GM12892 (cell line): ENCODE measurements at regions not wholly inside any gene's neighbourhood (a gene's known extent, or its start where the extent isn't known, plus 50 kb on each side); places are given as distances from the start of the nearest gene placed in this dataset.

Source experiments
- POLR2A ChIP-seq: IDR thresholded peaks from 2 replicates; pipeline ENCODE4 v1.6.1; 2011; ENCODE audit warnings: low read depth, low read length, control low read depth
- POLR2AphosphoS5 ChIP-seq: IDR thresholded peaks from 2 replicates; pipeline ENCODE4 v1.6.1; 2011; ENCODE audit warnings: low read depth, low read length, control low read depth
- TAF1 ChIP-seq: IDR thresholded peaks from 2 replicates; pipeline ENCODE4 v1.6.1; 2011; ENCODE audit warnings: low read depth, mild to moderate bottlenecking, control low read depth, low read length, borderline replicate concordance

DNA sequence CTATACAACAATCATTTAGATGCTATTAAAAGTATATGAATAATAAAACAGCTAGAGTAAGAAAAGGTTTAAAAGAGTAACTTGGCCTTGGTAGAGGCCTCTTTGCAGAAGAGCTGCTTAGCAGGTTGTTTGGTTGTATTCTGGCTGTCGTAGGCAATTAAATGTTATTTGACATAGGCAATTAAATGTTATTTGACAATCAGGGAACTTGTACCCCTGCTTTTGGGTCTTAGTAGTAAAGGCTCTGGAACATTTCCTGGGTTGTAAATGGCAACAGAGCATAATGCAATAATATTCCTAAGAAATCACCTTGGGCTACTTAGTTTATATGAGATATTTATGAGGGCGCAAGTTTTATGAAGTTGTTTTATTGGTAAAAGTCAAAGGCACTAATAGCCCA, 84.4 kb upstream of the SLC28A3 start:
- TF ChIP-seq TAF1 (no peak), POLR2A (no peak), POLR2AphosphoS5 (no peak)
